ENCODE measurements at regions not wholly inside any gene's neighbourhood (a gene's known extent, or its start where the extent isn't known, plus 50 kb on each side); places are given as distances from the start of the nearest gene placed in this dataset.

- POLR2A ChIA-PET, result no interaction called here
- BruUV-seq (replicated peaks), result no TSS peak
- no peak for DNase-seq (ENCODE audit: low spot score)
Observed at GRCh38 chr9:88053856-88054501, 79.6 kb upstream of the CDK20 start.

GRCh38 chr9:88052321-88052965 lies 78.1 kb upstream of the CDK20 start:
- no peak for DNase-seq (ENCODE audit: low spot score)
- intact Hi-C loops (cut with micrococcal nuclease; ENCODE audit: unreplicated experiment), result no loop called here
- Histone ChIP-seq H2AFZ (ENCODE audit: low read length) (no peak overlapping the region), H3K9me3 (ENCODE audit: low read length) (no peaks in the 10 kb centered on the region), H3K36me3 (ENCODE audit: insufficient read depth, low read length) (no peaks in the 10 kb centered on the region), H3K4me2 (ENCODE audit: low read length) (no peak overlapping the region), H3K27ac (ENCODE audit: low read depth, low read length, poor library complexity, severe bottlenecking) (no peak overlapping the region), H3K4me3 (ENCODE audit: low read depth, low read length, poor library complexity, severe bottlenecking) (no peak overlapping the region), H3K9me2 (ENCODE audit: insufficient read depth, low read length) (no peaks in the 10 kb centered on the region), H3K4me1 (ENCODE audit: insufficient read depth, low read length, poor library complexity, severe bottlenecking) (no peaks in the 10 kb centered on the region), H3K79me2 (ENCODE audit: insufficient read depth, low read depth, low read length) (no peaks in the 10 kb centered on the region), H4K20me1 (ENCODE audit: insufficient read depth, low read length) (no peaks in the 10 kb centered on the region)
- no peak for TF ChIP-seq CTCF (conservative IDR thresholded peaks at IDR 0.05; ENCODE audit: low read length)
- TF ChIP-seq EZH2phosphoT487 (IDR thresholded peaks at IDR 0.05; ENCODE audit: borderline replicate concordance, low read depth, low read length), result no peak
- BruUV-seq (replicated peaks), result no TSS peak
- ChIA-PET CTCF (ENCODE audit: unreplicated experiment) (no interaction called here), POLR2A (no interaction called here)

More at GRCh38 chr9:88053856-88054501, 79.6 kb upstream of the CDK20 start:
- Histone ChIP-seq H4K20me1 (ENCODE audit: insufficient read depth, low read length) (no peaks in the 10 kb centered on the region), H3K9me3 (ENCODE audit: low read length) (no peaks in the 10 kb centered on the region), H3K79me2 (ENCODE audit: insufficient read depth, low read depth, low read length) (no peaks in the 10 kb centered on the region), H3K36me3 (ENCODE audit: insufficient read depth, low read length) (no peaks in the 10 kb centered on the region), H3K4me2 (ENCODE audit: low read length) (no peak overlapping the region), H3K27ac (ENCODE audit: low read depth, low read length, poor library complexity, severe bottlenecking) (no peak overlapping the region), H3K4me1 (ENCODE audit: insufficient read depth, low read length, poor library complexity, severe bottlenecking) (no peaks in the 10 kb centered on the region), H2AFZ (ENCODE audit: low read length) (no peak overlapping the region), H3K4me3 (ENCODE audit: low read depth, low read length, poor library complexity, severe bottlenecking) (no peak overlapping the region), H3K9me2 (ENCODE audit: insufficient read depth, low read length) (no peaks in the 10 kb centered on the region)
- intact Hi-C loops (cut with micrococcal nuclease; ENCODE audit: unreplicated experiment), result no loop called here
- CTCF ChIA-PET (ENCODE audit: unreplicated experiment), result no interaction called here
- no peak for TF ChIP-seq EZH2phosphoT487 (IDR thresholded peaks at IDR 0.05; ENCODE audit: borderline replicate concordance, low read depth, low read length)
- no peak for TF ChIP-seq CTCF (conservative IDR thresholded peaks at IDR 0.05; ENCODE audit: low read length)

- CTCF ChIA-PET (ENCODE audit: unreplicated experiment), result no interaction called here
- BruUV-seq (replicated peaks), result no TSS peak
- intact Hi-C loops (cut with micrococcal nuclease; ENCODE audit: unreplicated experiment), result no loop called here
- Histone ChIP-seq H3K79me2 (ENCODE audit: insufficient read depth, low read depth, low read length) (no peaks in the 10 kb centered on the region), H3K9me2 (ENCODE audit: insufficient read depth, low read length) (no peaks in the 10 kb centered on the region), H3K27ac (ENCODE audit: low read depth, low read length, poor library complexity, severe bottlenecking) (no peak overlapping the region), H3K4me2 (ENCODE audit: low read length) (no peak overlapping the region), H3K36me3 (ENCODE audit: insufficient read depth, low read length) (no peaks in the 10 kb centered on the region), H3K4me3 (ENCODE audit: low read depth, low read length, poor library complexity, severe bottlenecking) (no peak overlapping the region), H3K9me3 (ENCODE audit: low read length) (no peaks in the 10 kb centered on the region), H4K20me1 (ENCODE audit: insufficient read depth, low read length) (no peaks in the 10 kb centered on the region), H2AFZ (ENCODE audit: low read length) (no peak overlapping the region), H3K4me1 (ENCODE audit: insufficient read depth, low read length, poor library complexity, severe bottlenecking) (no peaks in the 10 kb centered on the region)
- DNase-seq (ENCODE audit: low spot score), result no peak
- POLR2A ChIA-PET, result interaction anchor here (0.6 kb wide), 1 partner anchor 237 kb away, joined by 7 read pairs; no protein-coding TSS in a partner anchor
- TF ChIP-seq EZH2phosphoT487 (IDR thresholded peaks at IDR 0.05; ENCODE audit: borderline replicate concordance, low read depth, low read length) (no peak), CTCF (conservative IDR thresholded peaks at IDR 0.05; ENCODE audit: low read length) (no peak)
Observed at GRCh38 chr9:88051138-88051537, 76.8 kb upstream of the CDK20 start.
